GM12878 (cell line): ENCODE measurements at regions not wholly inside any gene's neighbourhood (a gene's known extent, or its start where the extent isn't known, plus 50 kb on each side); places are given as distances from the start of the nearest gene placed in this dataset.

Experiments used
- BMI1 ChIP-seq: fragments of 450-650 bp; IDR thresholded peaks from 2 replicates; pipeline ENCODE4 v1.6.1; 2016; ENCODE audit warnings: mild to moderate bottlenecking, moderate library complexity, borderline replicate concordance
- MTA3 ChIP-seq: IDR thresholded peaks from 2 replicates; pipeline ENCODE4 v1.6.1; 2012; ENCODE audit warnings: low read length, inconsistent platforms, borderline replicate concordance
- RAD21 ChIP-seq: IDR thresholded peaks from 2 replicates; pipeline ENCODE4 v1.6.1; 2011; ENCODE audit warnings: mild to moderate bottlenecking, low read depth, low read length, moderate library complexity; ENCODE audit not compliant: insufficient read depth
- RBBP5 ChIP-seq: fragments of 200-600 bp; sonication (generic); conservative IDR thresholded peaks from 2 replicates; pipeline ENCODE4 v1.6.1; 2016
- RCOR1 ChIP-seq: conservative IDR thresholded peaks from 2 replicates; pipeline ENCODE4 v1.6.1; 2012; ENCODE audit warnings: low read depth, low read length, improper control_type of control experiment
- SUZ12 ChIP-seq: fragments of 200-600 bp; sonication (generic); IDR thresholded peaks from one replicate; pipeline ENCODE4 v1.6.1; 2018; ENCODE audit warnings: antibody characterized with exemption, mild to moderate bottlenecking; ENCODE audit not compliant: unreplicated experiment
- TF ChIP-seq, protein P1 (sequence below): fragments of 450-650 bp; formaldehyde crosslinking; IDR thresholded peaks from 2 replicates; pipeline ENCODE4 v1.5.0; 2022; ENCODE audit warnings: mild to moderate bottlenecking, missing genetic modification characterization
- TF ChIP-seq, protein P2 (sequence below), 3 experiments: IDR thresholded peaks in 2 of 3; conservative IDR thresholded peaks in 1 of 3; 2 replicates each; pipeline ENCODE4 v1.5.1; 2011; ENCODE audit warnings: low read depth in 3 of 3, low read length in 3 of 3, mild to moderate bottlenecking in 3 of 3, control low read depth in 2 of 3, moderate library complexity in 2 of 3, inconsistent platforms in 1 of 3, mixed read lengths in 1 of 3; ENCODE audit not compliant: control insufficient read depth in 2 of 3, insufficient read depth in 1 of 3; ENCODE audit errors: extremely low read depth in 1 of 3

DNA sequence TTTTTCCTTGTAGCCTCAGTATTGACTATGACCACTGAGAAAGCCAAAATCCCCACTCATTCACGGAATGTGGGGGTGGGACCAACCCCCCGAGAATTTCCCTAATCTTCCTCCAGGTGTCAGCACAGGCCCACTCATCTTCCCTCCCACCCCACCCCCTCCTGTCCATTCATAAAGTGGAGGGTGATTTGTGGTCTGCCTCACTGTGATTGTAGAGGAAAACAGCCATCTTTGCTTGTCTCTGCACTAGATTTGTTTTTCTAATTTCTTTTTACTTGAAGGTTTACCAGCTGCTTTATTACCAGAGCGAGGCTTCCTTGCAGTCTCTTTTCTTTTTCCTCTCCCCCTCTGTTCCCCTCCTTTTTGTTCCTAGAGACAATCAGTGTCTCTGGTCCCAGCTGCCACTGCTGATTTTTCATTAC, 171.8 kb downstream of the ICOS start (continued):
- TF ChIP-seq, protein P1, sequence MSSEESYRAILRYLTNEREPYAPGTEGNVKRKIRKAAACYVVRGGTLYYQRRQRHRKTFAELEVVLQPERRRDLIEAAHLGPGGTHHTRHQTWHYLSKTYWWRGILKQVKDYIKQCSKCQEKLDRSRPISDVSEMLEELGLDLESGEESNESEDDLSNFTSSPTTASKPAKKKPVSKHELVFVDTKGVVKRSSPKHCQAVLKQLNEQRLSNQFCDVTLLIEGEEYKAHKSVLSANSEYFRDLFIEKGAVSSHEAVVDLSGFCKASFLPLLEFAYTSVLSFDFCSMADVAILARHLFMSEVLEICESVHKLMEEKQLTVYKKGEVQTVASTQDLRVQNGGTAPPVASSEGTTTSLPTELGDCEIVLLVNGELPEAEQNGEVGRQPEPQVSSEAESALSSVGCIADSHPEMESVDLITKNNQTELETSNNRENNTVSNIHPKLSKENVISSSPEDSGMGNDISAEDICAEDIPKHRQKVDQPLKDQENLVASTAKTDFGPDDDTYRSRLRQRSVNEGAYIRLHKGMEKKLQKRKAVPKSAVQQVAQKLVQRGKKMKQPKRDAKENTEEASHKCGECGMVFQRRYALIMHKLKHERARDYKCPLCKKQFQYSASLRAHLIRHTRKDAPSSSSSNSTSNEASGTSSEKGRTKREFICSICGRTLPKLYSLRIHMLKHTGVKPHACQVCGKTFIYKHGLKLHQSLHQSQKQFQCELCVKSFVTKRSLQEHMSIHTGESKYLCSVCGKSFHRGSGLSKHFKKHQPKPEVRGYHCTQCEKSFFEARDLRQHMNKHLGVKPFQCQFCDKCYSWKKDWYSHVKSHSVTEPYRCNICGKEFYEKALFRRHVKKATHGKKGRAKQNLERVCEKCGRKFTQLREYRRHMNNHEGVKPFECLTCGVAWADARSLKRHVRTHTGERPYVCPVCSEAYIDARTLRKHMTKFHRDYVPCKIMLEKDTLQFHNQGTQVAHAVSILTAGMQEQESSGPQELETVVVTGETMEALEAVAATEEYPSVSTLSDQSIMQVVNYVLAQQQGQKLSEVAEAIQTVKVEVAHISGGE (CRISPR knock-in tag): no peak
- no peak for TF ChIP-seq RCOR1
- no peak for TF ChIP-seq SUZ12
- no peak for TF ChIP-seq RBBP5
- TF ChIP-seq RAD21: peak; percentile 56
- TF ChIP-seq BMI1: no peak
- no peak for TF ChIP-seq MTA3
- TF ChIP-seq, protein P2, sequence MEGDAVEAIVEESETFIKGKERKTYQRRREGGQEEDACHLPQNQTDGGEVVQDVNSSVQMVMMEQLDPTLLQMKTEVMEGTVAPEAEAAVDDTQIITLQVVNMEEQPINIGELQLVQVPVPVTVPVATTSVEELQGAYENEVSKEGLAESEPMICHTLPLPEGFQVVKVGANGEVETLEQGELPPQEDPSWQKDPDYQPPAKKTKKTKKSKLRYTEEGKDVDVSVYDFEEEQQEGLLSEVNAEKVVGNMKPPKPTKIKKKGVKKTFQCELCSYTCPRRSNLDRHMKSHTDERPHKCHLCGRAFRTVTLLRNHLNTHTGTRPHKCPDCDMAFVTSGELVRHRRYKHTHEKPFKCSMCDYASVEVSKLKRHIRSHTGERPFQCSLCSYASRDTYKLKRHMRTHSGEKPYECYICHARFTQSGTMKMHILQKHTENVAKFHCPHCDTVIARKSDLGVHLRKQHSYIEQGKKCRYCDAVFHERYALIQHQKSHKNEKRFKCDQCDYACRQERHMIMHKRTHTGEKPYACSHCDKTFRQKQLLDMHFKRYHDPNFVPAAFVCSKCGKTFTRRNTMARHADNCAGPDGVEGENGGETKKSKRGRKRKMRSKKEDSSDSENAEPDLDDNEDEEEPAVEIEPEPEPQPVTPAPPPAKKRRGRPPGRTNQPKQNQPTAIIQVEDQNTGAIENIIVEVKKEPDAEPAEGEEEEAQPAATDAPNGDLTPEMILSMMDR (IDR thresholded peaks at IDR 0.05 in 2 of 3, conservative IDR thresholded peaks at IDR 0.05 in 1 of 3; ENCODE audit: control insufficient read depth in 2 of 3, extremely low read depth in 1 of 3, insufficient read depth in 1 of 3, low read depth in 3 of 3, low read length in 3 of 3): peak; percentile 29 to 46 (median 45); a peak in 5 of 6 replicates
